KBM-7 (cell line): ENCODE measurements at regions not wholly inside any gene's neighbourhood (a gene's known extent, or its start where the extent isn't known, plus 50 kb on each side); places are given as distances from the start of the nearest gene placed in this dataset.
"Not testable (repeated sequence)": the region's sequence is repeated elsewhere in the genome, so short reads cannot be mapped to it uniquely, and the experiment has no call there.

Experiments used
- DNase-seq: peaks from one replicate; pipeline ENCODE4 v3.0.0-alpha.2; 2015
- in situ Hi-C: fragments of 300-500 bp; cut with MboI; formaldehyde crosslinking; loops from 2 replicates; pipeline ENCODE4 v1.14.3; 2020; ENCODE audit warnings: low sequenced_read_pairs, low pct_unique_long_range_greater_than_20kb, mixed read lengths

- no peak for DNase-seq
- in situ Hi-C loops, result no loop called here
These were observed 185.6 kb downstream of the INSC start for GRCh38 chr11:15300341-15300740.

GRCh38 chr11:15307619-15308024, 192.9 kb downstream of the INSC start:
- no peak for DNase-seq
- in situ Hi-C loops, result no loop called here

- no peak for DNase-seq
- in situ Hi-C loops, result no loop called here
These were observed 194.1 kb downstream of the INSC start for GRCh38 chr11:15308840-15309239.

GRCh38 chr11:15309296-15309695, 194.6 kb downstream of the INSC start:
- in situ Hi-C loops, result no loop called here
- DNase-seq, result no peak

- DNase-seq, result no peak
- in situ Hi-C loops, result no loop called here
These were observed 199.1 kb downstream of the INSC start for GRCh38 chr11:15313862-15314261.

- in situ Hi-C loops, result no loop called here
These were observed 204.1 kb downstream of the INSC start for GRCh38 chr11:15318814-15319213.

GRCh38 chr11:15326520-15326919, 211.8 kb downstream of the INSC start:
- DNase-seq, result no peak
- in situ Hi-C loops, result no loop called here

More at GRCh38 chr11:15318814-15319213, 204.1 kb downstream of the INSC start:
- DNase-seq, result no peak

GRCh38 chr11:15327786-15328231, 213.1 kb downstream of the INSC start:
- in situ Hi-C loops, result no loop called here
- DNase-seq, result peak; percentile 9

GRCh38 chr11:15333407-15333806, 218.7 kb downstream of the INSC start:
- in situ Hi-C loops, result no loop called here
- DNase-seq, result no peak

- no peak for DNase-seq
- in situ Hi-C loops, result no loop called here
These were observed 220.0 kb downstream of the INSC start for GRCh38 chr11:15334766-15335165.

- in situ Hi-C loops, result no loop called here
- no peak for DNase-seq
These were observed 221.3 kb downstream of the INSC start for GRCh38 chr11:15336021-15336420.

- in situ Hi-C loops, result no loop called here
- no peak for DNase-seq
These were observed 224.6 kb downstream of the INSC start for GRCh38 chr11:15339302-15339701.

- in situ Hi-C loops, result no loop called here
These were observed 226.9 kb downstream of the INSC start for GRCh38 chr11:15341587-15341986.

GRCh38 chr11:15342163-15342562, 227.4 kb downstream of the INSC start:
- DNase-seq, result no peak
- in situ Hi-C loops, result no loop called here

More at GRCh38 chr11:15341587-15341986, 226.9 kb downstream of the INSC start:
- DNase-seq, result no peak

GRCh38 chr11:15346907-15347306, 232.2 kb downstream of the INSC start:
- DNase-seq, result no peak
- in situ Hi-C loops, result no loop called here

GRCh38 chr11:15347969-15348734, 233.4 kb downstream of the INSC start:
- in situ Hi-C loops, result no loop called here
- DNase-seq, result no peak

- in situ Hi-C loops, result no loop called here
- DNase-seq, result no peak
These were observed 234.7 kb downstream of the INSC start for GRCh38 chr11:15349413-15349812.

- in situ Hi-C loops, result no loop called here
- no peak for DNase-seq
These were observed 246.6 kb downstream of the INSC start for GRCh38 chr11:15361316-15361715.

GRCh38 chr11:15365286-15365685, 250.6 kb downstream of the INSC start:
- DNase-seq, in situ Hi-C loops: not testable (repeated sequence)

- DNase-seq, result no peak
- in situ Hi-C loops, result no loop called here
These were observed 253.0 kb downstream of the INSC start for GRCh38 chr11:15367695-15368094.

- in situ Hi-C loops, result no loop called here
- no peak for DNase-seq
These were observed 255.9 kb downstream of the INSC start for GRCh38 chr11:15370495-15371147.
